Motor neuron (in vitro differentiated cells): ENCODE measurements at regions not wholly inside any gene's neighbourhood (a gene's known extent, or its start where the extent isn't known, plus 50 kb on each side); places are given as distances from the start of the nearest gene placed in this dataset.

ENCODE experiments used
- ATAC-seq, 8 experiments: fragments of 200-7000 bp; cut with Tn5 transposase; replicated peaks in 6 of 8; 2 replicates each; pipeline ENCODE4 v1.8.0; 2021; ENCODE audit warnings: mild to moderate bottlenecking in 8 of 8, moderate library complexity in 8 of 8
- H3K27ac ChIP-seq, 2 donors: fragments of 250-450 bp; sonication (Bioruptor Pico); 2 replicates each; pipeline ENCODE4 v1.9.0; 2021; ENCODE audit warnings: antibody characterized with exemption in 2 of 2, mild to moderate bottlenecking in 2 of 2, moderate library complexity in 1 of 2
- H3K4me1 ChIP-seq, 2 donors: fragments of 250-450 bp; sonication (Bioruptor Pico); replicated peaks in 1 of 2; 2 replicates each; pipeline ENCODE4 v1.6.1; 2021; ENCODE audit warnings: antibody characterized with exemption in 2 of 2, mild to moderate bottlenecking in 2 of 2, moderate library complexity in 1 of 2
- H3K4me3 ChIP-seq, 5 donors: fragments of 250-450 bp; sonication (Bioruptor Pico); 2 replicates each; pipeline ENCODE4 v1.9.0; 2021; ENCODE audit warnings: antibody characterized with exemption in 5 of 5, mild to moderate bottlenecking in 5 of 5, moderate library complexity in 4 of 5
- WGBS, 10 experiments: fragments of 450-650 bp; shearing (Covaris generic); methylation state at CpG; one replicate each; pipeline ENCODE4 v1.0.0; 2022; 5-methylcytosine and 5-hydroxymethylcytosine counted together
- in situ Hi-C, 9 experiments: fragments of 400-800 bp; cut with MboI; loops; one replicate each; pipeline ENCODE4 v1.15.0; 2021; ENCODE audit warnings: low sequenced_read_pairs in 9 of 9, low pct_unique_long_range_greater_than_20kb in 2 of 9; ENCODE audit not compliant: unreplicated experiment in 9 of 9

- H3K27ac ChIP-seq, result no peak overlapping the region
- ATAC-seq, result no peak
- 33 to 100% (median 93%) methylated on average over 1 to 3 of the region's 3 CpGs; no CpG with 5 or more reads in 3 of the 10 experiments for WGBS, 10 experiments
- in situ Hi-C loops, result no loop called here
- H3K4me3 ChIP-seq, result no peak overlapping the region
- no peaks in the 10 kb centered on the region for H3K4me1 ChIP-seq
Measured at GRCh38 chr10:8128511-8128910, 74.0 kb downstream of the GATA3 start.

GRCh38 chr10:8129438-8129837 is 75.0 kb downstream of the GATA3 start:
- Histone ChIP-seq H3K27ac (no peak overlapping the region), H3K4me3 (no peak overlapping the region), H3K4me1 (no peaks in the 10 kb centered on the region)
- in situ Hi-C loops, result no loop called here
- no peak for ATAC-seq
- WGBS, 10 experiments, result 10 to 67% (median 54%) methylated on average over 1 to 2 of the region's 2 CpGs; no CpG with 5 or more reads in 4 of the 10 experiments

- H3K27ac ChIP-seq, result no peak overlapping the region
- in situ Hi-C loops, result no loop called here
- WGBS, 10 experiments, result 16 to 90% (median 77%) methylated on average over 2 to 8 of the region's 8 CpGs; no CpG with 5 or more reads in 1 of the 10 experiments
- no peak for ATAC-seq
- H3K4me3 ChIP-seq, result no peak overlapping the region
- no peaks in the 10 kb centered on the region for H3K4me1 ChIP-seq
Measured at GRCh38 chr10:8130973-8131911, 76.8 kb downstream of the GATA3 start.

- ATAC-seq, result no peak
- WGBS, 10 experiments, result 2 to 100% (median 70%) methylated on average over 2 to 7 of the region's 8 CpGs
- no peaks in the 10 kb centered on the region for H3K4me1 ChIP-seq
- H3K4me3 ChIP-seq, result no peak overlapping the region
- in situ Hi-C loops, result no loop called here
- no peak overlapping the region for H3K27ac ChIP-seq
Measured at GRCh38 chr10:8133146-8133545, 78.7 kb downstream of the GATA3 start.

GRCh38 chr10:8136736-8137135 is 82.2 kb downstream of the GATA3 start:
- in situ Hi-C loops, result no loop called here
- WGBS, 10 experiments, result 0 to 90% (median 82%) methylated on average over 1 to 2 of the region's 2 CpGs; no CpG with 5 or more reads in 2 of the 10 experiments
- Histone ChIP-seq H3K4me1 (no peaks in the 10 kb centered on the region), H3K27ac (no peak overlapping the region), H3K4me3 (no peak overlapping the region)
- no peak for ATAC-seq

GRCh38 chr10:8137272-8137681 is 82.8 kb downstream of the GATA3 start:
- no peak overlapping the region for H3K27ac ChIP-seq
- in situ Hi-C loops, result no loop called here
- no peak for ATAC-seq
- WGBS, 10 experiments, result 0 to 90% (median 75%) methylated on average over 1 to 6 of the region's 6 CpGs; no CpG with 5 or more reads in 2 of the 10 experiments
- no peaks in the 10 kb centered on the region for H3K4me1 ChIP-seq
- no peak overlapping the region for H3K4me3 ChIP-seq

- in situ Hi-C loops, result no loop called here
- no peak for ATAC-seq
- WGBS, 10 experiments, result 0 to 100% (median 62%) methylated on average over 1 to 5 of the region's 6 CpGs; no CpG with 5 or more reads in 2 of the 10 experiments
- H3K27ac ChIP-seq, result no peak overlapping the region
- no peaks in the 10 kb centered on the region for H3K4me1 ChIP-seq
- H3K4me3 ChIP-seq, result no peak overlapping the region
Measured at GRCh38 chr10:8137726-8138125, 83.2 kb downstream of the GATA3 start.

- H3K27ac ChIP-seq, result no peak overlapping the region
- in situ Hi-C loops, result no loop called here
- no peak overlapping the region for H3K4me3 ChIP-seq
- peak in 3 of 8 experiments; percentile 16 to 42 (median 41) for ATAC-seq
- WGBS, 10 experiments, result 10 to 100% (median 69%) methylated on average over 1 to 3 of the region's 3 CpGs; no CpG with 5 or more reads in 2 of the 10 experiments
- no peaks in the 10 kb centered on the region for H3K4me1 ChIP-seq
Measured at GRCh38 chr10:8138471-8138870, 84.0 kb downstream of the GATA3 start.

- peak in 1 of 8 experiments; percentile 47 for ATAC-seq
- Histone ChIP-seq H3K4me1 (no peaks in the 10 kb centered on the region), H3K4me3 (no peak overlapping the region), H3K27ac (no peak overlapping the region)
- WGBS, 10 experiments, result 0 to 100% (median 77%) methylated on average over 1 to 4 of the region's 4 CpGs
- in situ Hi-C loops, result no loop called here
Measured at GRCh38 chr10:8144496-8144895, 90.0 kb downstream of the GATA3 start.

GRCh38 chr10:8146650-8147049 is 92.2 kb downstream of the GATA3 start:
- in situ Hi-C loops, result no loop called here
- no peak for ATAC-seq
- H3K4me3 ChIP-seq, result no peak overlapping the region
- WGBS, 10 experiments, result 0 to 82% (median 61%) methylated on average over 1 to 9 of the region's 9 CpGs
- no peaks in the 10 kb centered on the region for H3K4me1 ChIP-seq
- H3K27ac ChIP-seq, result no peak overlapping the region

- Histone ChIP-seq H3K27ac (no peak overlapping the region), H3K4me1 (no peaks in the 10 kb centered on the region), H3K4me3 (no peak overlapping the region)
- in situ Hi-C loops, result no loop called here
- no peak for ATAC-seq
- WGBS, 10 experiments, result 13 to 95% (median 84%) methylated on average over 2 to 12 of the region's 12 CpGs; no CpG with 5 or more reads in 2 of the 10 experiments
Measured at GRCh38 chr10:8149991-8150390, 95.5 kb downstream of the GATA3 start.

GRCh38 chr10:8150401-8150905 is 96.0 kb downstream of the GATA3 start:
- in situ Hi-C loops, result no loop called here
- no peak for ATAC-seq
- H3K27ac ChIP-seq, result no peak overlapping the region

GRCh38 chr10:8151086-8151485 is 96.6 kb downstream of the GATA3 start:
- Histone ChIP-seq H3K4me1 (no peaks in the 10 kb centered on the region), H3K4me3 (no peak overlapping the region), H3K27ac (no peak overlapping the region)
- ATAC-seq, result no peak
- in situ Hi-C loops, result no loop called here
- WGBS, 10 experiments, result 34 to 97% (median 67%) methylated on average over 2 to 4 of the region's 4 CpGs; no CpG with 5 or more reads in 1 of the 10 experiments

More at GRCh38 chr10:8150401-8150905, 96.0 kb downstream of the GATA3 start:
- 0 to 100% (median 55%) methylated on average over 1 to 7 of the region's 7 CpGs; no CpG with 5 or more reads in 2 of the 10 experiments for WGBS, 10 experiments
- Histone ChIP-seq H3K4me1 (no peaks in the 10 kb centered on the region), H3K4me3 (no peak overlapping the region)
